Islet precursor cell (in vitro differentiated cells): ENCODE measurements at regions not wholly inside any gene's neighbourhood (a gene's known extent, or its start where the extent isn't known, plus 50 kb on each side); places are given as distances from the start of the nearest gene placed in this dataset.

Experiments
- DNase-seq: peaks from one replicate; pipeline ENCODE4 v3.0.0-alpha.2; 2018

DNA sequence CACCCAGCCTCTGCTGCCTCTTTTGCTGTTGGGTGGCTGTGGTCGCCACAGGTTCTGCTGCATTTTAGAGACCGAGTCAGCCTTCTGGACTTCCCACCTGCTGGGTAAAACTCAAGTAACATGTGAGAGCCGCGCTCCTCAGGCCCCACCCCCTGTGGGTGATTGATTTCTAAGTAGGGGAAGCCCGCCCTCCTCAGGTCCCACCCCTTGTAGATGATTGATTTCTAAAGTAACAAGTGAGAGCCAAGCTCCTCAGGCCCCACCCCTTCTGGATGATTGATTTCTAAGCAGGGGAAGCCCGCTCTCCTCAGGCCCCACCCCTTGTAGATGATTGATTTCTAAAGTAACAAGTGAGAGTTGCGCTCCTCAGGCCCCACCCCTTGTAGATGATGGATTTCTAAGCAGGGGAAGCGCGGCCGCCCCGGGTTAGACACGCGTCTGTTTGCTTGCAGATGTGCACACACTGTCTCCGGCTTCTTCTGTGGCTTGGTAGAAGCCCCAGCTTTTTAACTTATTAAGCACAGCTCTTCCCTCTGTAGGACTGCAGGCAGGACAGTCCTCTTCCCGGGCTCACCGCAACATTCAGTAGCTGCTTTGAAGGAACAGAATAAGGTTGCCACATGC lies 83.4 kb downstream of the FAM43A start:
- DNase-seq = peak; percentile 97

DNA sequence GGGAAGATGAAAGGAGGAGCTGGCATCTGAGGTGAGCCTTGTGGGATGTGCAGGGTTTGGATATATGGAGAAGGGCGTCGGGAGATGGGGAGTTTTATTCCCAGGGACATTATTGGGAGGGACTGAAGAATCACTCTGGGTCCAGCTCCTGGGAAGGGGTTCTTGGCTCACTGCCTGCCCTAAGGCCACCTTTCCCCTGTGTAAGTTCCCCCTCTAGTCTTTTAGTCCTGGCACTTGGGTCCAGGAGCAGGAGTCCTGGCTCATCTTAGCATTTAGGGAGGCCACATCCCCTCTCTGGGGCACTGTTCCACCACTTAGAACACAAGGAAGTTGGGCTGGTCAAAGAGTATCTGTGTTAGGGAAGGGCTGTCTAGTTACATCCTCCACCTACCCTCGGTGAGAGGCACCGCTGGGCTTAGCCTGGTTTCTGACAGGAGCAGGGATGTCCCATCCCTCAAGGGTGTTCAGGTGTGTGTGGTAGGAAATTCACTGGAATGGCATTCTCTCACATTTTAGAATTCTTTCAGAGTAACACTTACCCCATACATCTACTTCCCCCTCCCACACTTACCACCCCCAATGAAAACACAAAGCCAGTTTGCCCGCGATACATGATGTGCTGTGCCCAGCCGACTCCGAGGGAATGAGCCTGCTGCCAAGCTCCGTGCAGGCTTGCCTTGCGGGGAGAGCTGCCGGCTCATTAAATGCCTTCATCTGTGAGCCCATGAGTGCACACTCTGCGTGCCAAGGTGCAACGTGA lies 86.7 kb downstream of the FAM43A start:
- peak; percentile 44 for DNase-seq

GRCh38 chr3:194773216-194773615 lies 87.5 kb downstream of the FAM43A start:
- peak; percentile 86 for DNase-seq

GRCh38 chr3:194773771-194774455 lies 88.2 kb downstream of the FAM43A start:
- DNase-seq = peak; percentile 45

DNA sequence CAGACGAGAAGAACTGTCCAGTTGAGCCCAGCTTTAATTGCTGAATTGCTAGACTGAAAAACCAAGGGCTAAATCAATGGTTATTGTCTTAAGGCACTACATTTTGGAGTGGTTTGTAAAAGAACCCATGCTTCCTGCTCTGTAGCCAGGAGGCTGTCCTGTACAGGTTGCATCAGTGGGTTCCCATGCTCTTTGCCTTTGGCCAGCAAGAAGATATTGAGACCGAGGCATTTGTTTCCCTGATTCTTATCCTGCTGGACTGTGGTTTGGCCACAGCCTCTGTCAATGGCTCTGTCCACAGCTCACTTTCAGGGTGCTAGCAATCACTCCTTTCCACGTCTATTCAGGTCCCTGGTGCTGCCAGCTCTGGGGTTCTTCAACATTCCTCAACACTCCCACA lies 89.6 kb downstream of the FAM43A start:
- DNase-seq = no peak

DNA sequence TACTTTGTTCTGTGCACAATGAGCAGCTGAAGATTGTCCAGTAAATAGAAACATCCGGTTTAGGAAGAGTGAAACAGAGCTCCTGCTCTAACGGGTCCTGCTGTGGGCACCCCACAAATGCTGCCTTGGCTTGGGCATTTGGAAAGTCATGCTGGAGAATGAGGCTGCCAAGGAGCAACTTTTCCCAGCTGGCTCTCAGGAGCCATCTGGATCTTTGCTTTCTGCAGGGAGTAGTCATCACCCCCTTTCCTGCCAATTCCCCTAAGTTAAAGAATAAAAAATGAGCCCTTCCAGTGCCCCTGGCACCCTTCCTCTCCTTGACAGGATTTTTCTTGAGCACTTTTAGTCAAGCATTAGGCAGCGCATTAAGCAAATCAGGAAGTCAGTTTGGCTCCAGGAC lies 90.0 kb downstream of the FAM43A start:
- DNase-seq = peak; percentile 25

- DNase-seq = peak; percentile 31
Measured at GRCh38 chr3:194777729-194778128, 92.0 kb downstream of the FAM43A start.

DNA sequence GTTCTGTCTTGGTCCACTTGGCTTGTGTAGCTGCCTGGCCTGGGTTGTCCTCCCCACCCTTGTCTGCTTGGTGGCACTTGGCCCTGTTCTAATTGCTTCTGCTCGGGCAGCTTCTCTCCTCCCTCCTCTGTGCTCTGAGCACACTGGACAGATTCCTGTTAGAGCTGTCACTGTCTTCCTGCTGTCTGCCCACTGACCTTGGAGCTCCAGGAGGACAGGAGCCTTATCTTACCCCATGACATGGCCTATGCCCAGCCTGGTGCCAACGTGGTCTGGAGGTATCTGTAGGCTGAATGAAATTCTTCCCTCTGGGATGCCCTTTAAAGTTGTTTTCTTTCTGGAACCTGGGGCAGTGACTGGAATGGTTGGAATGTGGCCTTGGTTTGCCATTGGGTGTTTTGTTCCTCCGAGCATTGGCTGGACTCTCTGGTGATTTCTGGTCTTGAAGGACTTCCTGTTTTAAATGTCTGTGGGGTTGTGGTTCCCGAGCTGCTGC lies 94.1 kb downstream of the FAM43A start:
- DNase-seq = peak; percentile 56

DNA sequence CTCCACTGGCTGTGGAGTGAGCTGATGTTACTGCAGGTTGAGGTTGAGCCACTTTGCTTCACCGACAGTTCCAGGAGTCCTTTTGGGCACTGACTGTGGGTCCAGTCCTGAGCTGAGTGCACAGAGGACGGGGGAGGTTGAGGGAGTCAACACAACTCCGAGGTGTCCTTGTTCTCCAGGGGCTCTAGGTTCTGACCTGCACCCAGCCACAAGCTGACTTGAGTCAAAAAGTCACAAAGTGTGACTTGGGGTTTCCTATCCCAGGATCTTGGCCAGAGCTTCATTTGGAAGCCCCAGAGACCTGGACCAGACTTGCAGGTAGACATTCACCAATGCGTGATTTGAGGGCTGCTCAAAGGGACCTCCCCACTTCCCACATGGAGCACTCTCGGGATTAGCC lies 95.0 kb downstream of the FAM43A start:
- DNase-seq = no peak

DNA sequence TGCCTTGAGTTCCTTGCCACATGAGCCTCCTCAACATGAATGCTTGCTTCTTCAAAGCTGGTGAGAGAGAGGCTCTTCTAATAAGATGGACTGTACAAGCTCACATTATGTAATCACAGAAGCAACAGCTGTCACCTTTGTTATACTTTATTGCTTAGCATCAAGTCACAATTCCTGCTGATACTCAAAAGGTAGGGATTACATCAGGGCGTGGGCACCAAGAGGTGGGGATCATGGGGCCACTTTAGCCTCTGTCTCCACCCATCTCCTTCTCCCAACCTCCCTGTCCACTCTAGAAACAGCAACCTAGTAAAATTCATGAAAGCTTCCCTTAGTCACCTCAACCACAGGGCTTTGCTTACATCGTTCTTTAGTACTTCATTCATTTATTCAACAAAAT lies 95.9 kb downstream of the FAM43A start:
- DNase-seq = no peak

DNA sequence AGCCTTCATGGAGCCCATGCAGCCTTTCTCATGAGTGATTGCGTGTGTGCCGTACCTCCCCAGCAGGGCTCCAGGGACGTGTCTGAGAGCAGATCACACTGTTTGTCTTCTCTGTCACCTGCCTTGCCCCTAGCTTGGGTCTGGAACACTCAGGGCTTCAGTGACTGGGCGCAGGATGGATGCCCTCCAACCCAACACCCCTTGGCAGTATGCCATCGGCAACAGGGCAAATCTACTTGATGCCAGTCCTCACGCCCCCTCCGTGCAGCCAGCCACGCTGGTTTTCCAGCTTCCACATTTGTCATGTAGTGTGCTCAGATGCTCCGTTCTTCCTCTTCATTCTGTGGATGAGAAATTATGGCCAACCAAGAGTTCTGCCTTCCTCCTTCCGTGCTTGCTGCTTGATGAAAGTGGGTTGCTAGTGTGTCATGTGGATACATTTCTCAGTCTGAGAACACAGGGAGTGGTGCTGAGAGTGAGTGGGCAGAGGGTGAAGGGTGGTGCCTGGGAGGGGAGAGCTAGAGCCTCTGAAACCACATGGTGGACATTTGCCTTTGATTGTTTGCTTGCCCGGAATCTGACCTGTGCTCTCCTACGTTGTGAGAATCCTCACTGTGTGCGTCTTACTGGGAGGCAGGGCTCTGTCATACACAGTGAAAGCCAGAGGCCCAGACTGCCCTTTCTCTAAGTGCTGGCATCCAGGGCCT lies 97.2 kb downstream of the FAM43A start:
- DNase-seq = peak; percentile 40

GRCh38 chr3:194784361-194784760 lies 98.7 kb downstream of the FAM43A start:
- DNase-seq = no peak

DNA sequence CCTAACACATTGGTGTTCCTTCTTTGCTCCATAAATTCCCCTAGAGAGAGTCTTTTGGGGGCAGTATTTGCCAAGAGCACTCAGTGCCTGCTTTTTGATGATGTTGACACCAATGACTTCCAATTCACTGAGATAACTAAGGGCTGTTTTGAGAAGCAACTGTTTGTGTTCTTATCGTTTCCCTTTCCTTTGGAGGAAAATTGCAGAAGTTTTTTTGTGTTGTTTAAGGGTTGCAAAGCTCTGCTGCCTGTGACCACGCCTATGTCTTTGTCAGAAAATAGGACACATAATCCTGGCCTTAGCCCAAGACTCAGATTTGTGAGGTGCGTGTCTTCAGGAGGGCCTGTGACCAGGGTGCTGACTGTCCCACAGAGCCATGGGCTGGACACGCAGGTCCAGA lies 99.6 kb downstream of the FAM43A start:
- no peak for DNase-seq

DNA sequence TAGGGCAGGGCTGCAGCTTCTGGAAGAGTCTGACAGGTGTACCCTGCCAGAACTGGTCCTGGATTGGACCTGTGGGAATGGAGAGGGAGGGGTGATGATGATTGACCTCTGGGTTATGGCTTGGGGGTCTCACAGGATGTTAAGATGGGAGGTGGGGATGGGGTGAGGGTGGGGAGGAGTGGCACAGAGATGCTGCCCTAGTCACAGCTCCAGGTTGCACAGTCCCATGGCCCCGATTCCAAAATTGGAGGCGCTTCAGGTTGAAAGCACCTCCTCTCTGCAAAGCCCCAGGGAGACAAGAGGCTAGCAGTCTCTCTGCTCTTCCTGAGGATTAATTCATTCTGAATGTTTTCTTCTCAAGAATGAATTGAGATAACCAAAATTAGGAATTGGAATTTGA lies 101.4 kb downstream of the FAM43A start:
- DNase-seq = peak; percentile 27

DNA sequence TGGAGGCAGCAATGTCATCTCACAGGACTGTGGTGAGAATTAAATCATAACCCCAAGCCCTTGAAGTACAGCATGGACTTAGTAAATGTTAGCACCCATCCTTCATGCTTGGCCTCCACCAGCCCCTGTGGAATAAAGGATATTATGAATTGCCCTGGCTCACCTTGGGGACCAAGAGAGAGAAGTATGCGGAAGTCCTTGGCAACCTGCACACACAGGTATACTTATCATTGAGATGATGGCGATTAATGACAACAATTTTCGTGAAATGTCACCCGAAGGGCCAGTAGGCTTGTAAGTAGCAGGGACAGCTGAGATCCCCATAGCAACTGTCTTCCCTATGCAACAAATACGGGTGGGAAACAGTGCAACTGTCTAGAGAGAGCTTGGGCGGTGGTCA lies 102.0 kb downstream of the FAM43A start:
- no peak for DNase-seq

GRCh38 chr3:194792368-194792767 lies 106.7 kb downstream of the FAM43A start:
- DNase-seq = no peak

- DNase-seq = no peak
Measured at GRCh38 chr3:194797555-194798250, 112.0 kb downstream of the FAM43A start.

GRCh38 chr3:194798486-194798885 lies 112.8 kb downstream of the FAM43A start:
- no peak for DNase-seq

DNA sequence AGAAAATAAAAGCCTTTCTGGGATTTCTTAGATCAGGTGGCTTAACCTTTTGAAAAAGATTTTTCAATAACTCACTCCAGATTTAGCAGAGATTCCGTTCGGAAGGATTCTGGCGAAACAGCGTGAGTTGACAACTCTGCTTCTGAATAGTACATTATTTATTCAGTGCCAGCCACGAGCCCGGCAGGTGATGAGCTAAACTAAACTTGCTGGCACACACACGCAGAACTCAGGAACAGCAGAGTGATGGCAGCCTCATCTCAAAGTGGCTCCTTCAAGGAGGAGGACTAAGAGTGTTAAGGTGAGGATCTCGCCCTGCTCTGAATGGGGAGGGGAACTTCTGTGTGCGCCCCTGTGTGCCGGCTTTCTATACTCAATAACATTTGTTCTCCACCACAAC lies 114.3 kb downstream of the FAM43A start:
- no peak for DNase-seq

GRCh38 chr3:194801461-194802432 lies 116.1 kb downstream of the FAM43A start:
- no peak for DNase-seq

DNA sequence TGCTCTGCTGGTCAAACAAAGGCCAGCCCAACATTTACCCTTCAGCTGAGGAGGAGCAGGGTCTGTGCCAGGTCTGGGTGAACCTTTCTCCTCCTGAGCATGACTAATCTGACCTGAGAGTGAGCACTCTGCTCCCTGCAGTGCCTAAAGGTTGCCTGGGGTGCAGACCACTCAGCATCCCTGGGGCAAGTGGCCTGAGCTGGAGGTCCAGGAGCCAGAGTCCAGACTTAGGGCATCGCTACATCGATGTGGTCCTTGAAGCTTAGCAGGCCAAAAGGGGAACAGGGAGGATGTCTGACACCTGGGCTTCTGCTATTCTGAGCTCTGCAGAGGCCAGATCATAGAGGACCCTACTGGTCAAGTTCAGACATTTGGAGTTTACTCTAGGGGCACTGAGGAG lies 119.1 kb downstream of the FAM43A start:
- peak; percentile 27 for DNase-seq
